ENCODE measurements at regions not wholly inside any gene's neighbourhood (a gene's known extent, or its start where the extent isn't known, plus 50 kb on each side); places are given as distances from the start of the nearest gene placed in this dataset.
"Not testable (repeated sequence)": the region's sequence is repeated elsewhere in the genome, so short reads cannot be mapped to it uniquely, and the experiment has no call there.

DNA sequence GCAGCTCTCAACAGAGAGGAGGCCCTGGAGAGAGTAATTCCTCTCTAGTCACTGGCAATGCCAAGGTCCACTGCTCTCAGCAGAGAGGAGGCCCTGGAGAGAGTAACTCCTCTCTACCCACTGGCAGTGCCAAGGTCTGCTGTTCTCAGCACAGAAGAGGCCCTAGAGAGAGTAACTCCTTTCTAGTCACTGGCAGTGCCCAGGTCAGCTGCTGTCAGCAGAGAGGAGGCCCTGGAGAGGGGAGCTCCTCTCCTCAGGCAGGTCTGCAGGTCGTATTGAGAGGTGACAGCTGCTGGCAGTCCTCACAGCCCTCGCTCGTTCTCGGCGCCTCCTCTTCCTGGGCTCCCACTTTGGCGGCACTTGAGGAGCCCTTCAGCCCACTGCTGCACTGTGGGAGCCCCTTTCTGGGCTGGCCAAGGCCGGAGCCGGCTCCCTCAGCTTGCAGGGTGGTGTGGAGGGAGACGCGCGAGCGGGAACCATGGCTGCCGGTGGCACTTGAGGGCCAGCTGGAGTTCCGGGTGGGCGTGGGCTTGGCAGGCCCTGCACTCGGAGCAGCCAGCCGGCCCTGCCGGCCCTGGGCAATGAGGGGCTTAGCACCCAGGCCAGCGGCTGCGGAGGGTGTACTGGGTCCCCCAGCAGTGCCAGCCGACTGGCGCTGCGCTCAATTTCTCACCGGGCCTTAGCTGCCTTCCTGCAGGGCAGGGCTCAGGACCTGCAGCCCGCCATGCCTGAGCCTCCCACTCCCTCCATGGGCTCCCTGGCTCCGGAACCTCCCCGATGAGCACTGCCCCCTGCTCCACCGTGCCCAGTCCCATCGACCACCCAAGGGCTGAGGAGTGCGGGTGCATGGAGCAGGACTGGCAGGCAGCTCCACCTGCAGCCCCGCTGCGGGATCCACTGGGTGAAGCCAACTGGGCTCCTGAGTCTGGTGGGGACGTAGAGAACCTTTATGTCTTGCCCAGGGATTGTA, 642.9 kb downstream of the PRR16 start:
- H3K27ac ChIP-seq; H3K4me1 ChIP-seq (replicated peaks in 1 of 2); ATAC-seq (replicated peaks in 6 of 8); H3K4me3 ChIP-seq; in situ Hi-C loops (cut with MboI; ENCODE audit: low pct_unique_long_range_greater_than_20kb in 2 of 9, low sequenced_read_pairs in 9 of 9, unreplicated experiment in 9 of 9): not testable (repeated sequence)
- 80 to 100% (median 93%) methylated on average over 1 to 17 of the region's 33 CpGs; no CpG with 5 or more reads in 6 of the 10 experiments for WGBS, 10 experiments

DNA sequence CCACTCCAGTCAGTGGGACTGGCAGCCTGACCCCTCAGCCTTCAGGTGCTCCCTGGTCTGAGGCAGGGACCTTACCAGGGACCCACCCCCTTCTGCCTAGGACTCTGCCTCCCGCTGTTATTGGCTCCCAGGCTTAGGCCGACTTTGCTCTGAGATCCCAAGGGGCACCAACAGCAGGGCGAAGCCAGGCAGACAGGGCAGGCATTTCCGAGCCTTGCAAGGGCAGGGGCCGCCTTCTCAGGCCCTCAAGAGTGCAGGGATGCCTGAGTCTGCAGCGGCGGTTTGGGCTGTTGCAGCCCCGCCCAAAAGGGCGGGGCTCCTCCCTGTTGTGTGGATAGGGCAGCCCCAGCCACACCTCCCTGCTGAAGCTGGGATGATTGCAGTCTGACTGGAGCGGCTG, 644.6 kb downstream of the PRR16 start:
- ATAC-seq (replicated peaks in 6 of 8) = no peak

DNA sequence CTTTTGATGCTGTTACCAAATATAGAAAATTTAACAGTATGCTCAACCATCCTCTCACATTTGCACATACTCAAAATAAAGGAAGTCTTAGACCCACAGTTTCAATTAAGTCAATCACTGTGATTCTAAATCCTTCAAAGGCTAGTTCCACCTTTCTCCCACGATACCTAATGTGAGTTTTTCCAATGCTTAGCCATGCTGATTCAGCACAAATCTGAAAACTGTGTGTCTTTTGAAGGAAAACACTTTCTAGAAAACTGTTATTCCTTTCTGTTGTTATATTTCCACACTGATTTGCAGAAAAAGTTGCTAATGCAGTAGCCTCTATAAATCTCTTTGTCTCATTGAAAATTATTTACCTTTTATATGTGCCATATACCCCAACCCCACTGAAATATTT, 645.7 kb downstream of the PRR16 start:
- no peak overlapping the region for H3K27ac ChIP-seq
- no peak for ATAC-seq (replicated peaks in 6 of 8)
- H3K4me1 ChIP-seq (replicated peaks in 1 of 2) = no peaks in the 10 kb centered on the region
- no peak overlapping the region for H3K4me3 ChIP-seq
- WGBS, 10 experiments = 0 to 90% (median 20%) methylated on average over 1 of the region's 1 CpG; no CpG with 5 or more reads in 2 of the 10 experiments
- in situ Hi-C loops (cut with MboI; ENCODE audit: low pct_unique_long_range_greater_than_20kb in 2 of 9, low sequenced_read_pairs in 9 of 9, unreplicated experiment in 9 of 9) = no loop called here

More for the DNA sequence above, 644.6 kb downstream of the PRR16 start:
- in situ Hi-C loops (cut with MboI; ENCODE audit: low pct_unique_long_range_greater_than_20kb in 2 of 9, low sequenced_read_pairs in 9 of 9, unreplicated experiment in 9 of 9) = no loop called here
- H3K4me3 ChIP-seq = no peak overlapping the region
- WGBS, 10 experiments = 70 to 100% (median 85%) methylated on average over 1 to 3 of the region's 10 CpGs; no CpG with 5 or more reads in 4 of the 10 experiments
- no peak overlapping the region for H3K27ac ChIP-seq
- H3K4me1 ChIP-seq (replicated peaks in 1 of 2) = no peaks in the 10 kb centered on the region

DNA sequence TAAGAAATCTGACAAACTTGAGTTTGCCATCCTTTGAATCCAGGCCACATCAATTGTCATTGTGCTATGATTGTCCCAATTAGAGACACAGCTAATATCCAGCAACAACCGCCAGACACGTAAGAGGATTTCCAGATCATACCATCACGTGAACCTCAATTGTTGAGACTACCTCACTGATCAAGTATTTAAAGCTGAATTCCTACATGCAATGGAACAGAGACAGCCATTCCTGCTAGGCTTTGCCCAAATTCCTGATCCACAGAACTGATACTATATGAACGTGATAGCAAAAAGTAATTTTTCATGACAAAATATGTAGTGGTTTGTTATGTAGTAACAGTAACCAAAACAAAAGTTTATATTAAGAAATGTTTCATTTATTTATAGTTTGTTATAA, 657.7 kb downstream of the PRR16 start:
- Histone ChIP-seq H3K27ac (no peak overlapping the region), H3K4me1 (replicated peaks in 1 of 2) (no peaks in the 10 kb centered on the region), H3K4me3 (no peak overlapping the region)
- WGBS, 10 experiments = 75 to 100% (median 93%) methylated on average over 1 to 4 of the region's 4 CpGs; no CpG with 5 or more reads in 1 of the 10 experiments
- no peak for ATAC-seq (replicated peaks in 6 of 8)
- in situ Hi-C loops (cut with MboI; ENCODE audit: low pct_unique_long_range_greater_than_20kb in 2 of 9, low sequenced_read_pairs in 9 of 9, unreplicated experiment in 9 of 9) = no loop called here

DNA sequence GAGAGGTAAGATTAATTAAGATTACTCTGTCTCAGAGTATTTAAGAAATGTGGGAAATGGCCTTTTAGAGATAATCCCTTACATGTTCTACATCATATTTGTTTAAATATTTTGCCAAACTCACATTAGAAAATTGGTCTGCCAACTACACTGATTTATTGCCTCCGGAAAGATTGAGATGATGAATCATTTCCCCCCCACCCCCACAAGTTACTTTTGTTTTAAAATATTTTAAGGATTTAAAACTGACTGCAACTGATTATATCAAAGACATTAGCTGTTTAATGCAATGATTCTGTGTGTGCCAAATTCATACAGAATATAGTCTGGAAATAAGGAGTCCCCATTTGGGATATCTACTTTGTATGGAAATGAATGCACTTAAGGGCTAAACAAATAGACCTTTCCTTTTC, 674.4 kb downstream of the PRR16 start:
- no peaks in the 10 kb centered on the region for H3K4me1 ChIP-seq (replicated peaks in 1 of 2)
- no peak for ATAC-seq (replicated peaks in 6 of 8)
- in situ Hi-C loops (cut with MboI; ENCODE audit: low pct_unique_long_range_greater_than_20kb in 2 of 9, low sequenced_read_pairs in 9 of 9, unreplicated experiment in 9 of 9) = no loop called here
- H3K4me3 ChIP-seq = no peak overlapping the region
- WGBS, 10 experiments = 0 to 100% (median 80%) methylated on average over 1 of the region's 1 CpG; no CpG with 5 or more reads in 3 of the 10 experiments
- no peak overlapping the region for H3K27ac ChIP-seq

DNA sequence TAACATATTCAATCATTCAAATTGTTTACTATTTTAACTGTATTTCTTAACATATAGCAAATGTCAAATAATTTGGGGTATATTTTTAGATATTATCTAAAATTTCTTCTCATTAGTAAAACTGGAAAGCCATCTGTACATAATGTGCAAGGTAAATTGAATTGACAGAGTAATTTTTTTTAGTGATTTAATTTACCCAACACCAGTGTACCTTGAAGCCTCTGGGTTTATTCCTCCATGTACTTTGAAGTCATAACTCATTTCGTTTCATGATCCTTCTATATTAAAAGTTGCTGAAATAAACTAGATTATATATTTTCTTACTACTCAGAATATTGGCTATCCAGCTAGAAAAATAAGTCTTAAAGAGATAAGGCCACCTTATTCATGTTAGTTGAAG, 674.9 kb downstream of the PRR16 start:
- ATAC-seq (replicated peaks in 6 of 8) = no peak
- in situ Hi-C loops (cut with MboI; ENCODE audit: low pct_unique_long_range_greater_than_20kb in 2 of 9, low sequenced_read_pairs in 9 of 9, unreplicated experiment in 9 of 9) = no loop called here
- Histone ChIP-seq H3K4me3 (no peak overlapping the region), H3K4me1 (replicated peaks in 1 of 2) (no peaks in the 10 kb centered on the region), H3K27ac (no peak overlapping the region)
- WGBS, 10 experiments = 0 to 100% (median 63%) methylated on average over 1 of the region's 1 CpG

DNA sequence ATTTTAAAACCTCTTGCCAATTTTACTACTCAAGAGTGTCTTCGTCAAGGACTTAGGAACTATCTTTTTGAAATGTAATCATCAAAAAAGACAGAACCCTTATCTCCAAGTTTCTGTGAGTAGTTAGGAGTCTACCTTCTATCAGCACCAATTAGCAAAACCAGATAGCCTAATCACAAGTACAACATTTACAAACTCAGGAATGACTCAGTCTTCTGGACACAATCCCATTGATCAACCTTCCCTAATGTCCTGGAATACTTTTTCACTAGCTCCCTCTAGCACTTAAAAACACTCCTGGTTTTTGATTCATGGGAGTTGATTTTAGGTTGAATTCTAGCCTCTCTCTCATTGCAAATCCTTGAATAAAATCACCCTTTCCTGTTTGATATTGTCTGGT, 680.7 kb downstream of the PRR16 start:
- H3K4me3 ChIP-seq = no peak overlapping the region
- 17 to 100% (median 95%) methylated on average over 1 of the region's 1 CpG; no CpG with 5 or more reads in 2 of the 10 experiments for WGBS, 10 experiments
- in situ Hi-C loops (cut with MboI; ENCODE audit: low pct_unique_long_range_greater_than_20kb in 2 of 9, low sequenced_read_pairs in 9 of 9, unreplicated experiment in 9 of 9) = no loop called here
- H3K4me1 ChIP-seq (replicated peaks in 1 of 2) = no peaks in the 10 kb centered on the region
- no peak overlapping the region for H3K27ac ChIP-seq
- ATAC-seq (replicated peaks in 6 of 8) = peak in 2 of 8 experiments; percentile 59 to 74

DNA sequence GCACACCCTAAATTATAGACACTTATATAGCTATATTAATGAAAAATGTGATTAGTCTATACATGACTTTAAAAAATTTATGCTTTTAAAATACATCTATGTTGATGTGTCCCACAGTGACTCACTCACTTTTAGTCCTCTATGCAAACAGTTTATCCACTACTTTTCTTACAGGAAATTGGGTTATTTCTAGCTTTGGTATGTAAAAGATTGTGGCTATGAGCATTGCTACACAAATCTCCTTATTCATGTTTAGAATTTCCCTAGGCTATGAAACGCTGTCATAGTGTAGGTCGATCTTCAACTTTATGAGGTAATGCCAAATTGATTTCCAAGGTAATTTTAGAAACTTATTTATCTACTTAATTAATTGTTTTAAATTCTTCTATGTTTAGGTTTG, 687.4 kb downstream of the PRR16 start:
- Histone ChIP-seq H3K27ac (no peak overlapping the region), H3K4me1 (replicated peaks in 1 of 2) (no peaks in the 10 kb centered on the region), H3K4me3 (no peak overlapping the region)
- in situ Hi-C loops (cut with MboI; ENCODE audit: low pct_unique_long_range_greater_than_20kb in 2 of 9, low sequenced_read_pairs in 9 of 9, unreplicated experiment in 9 of 9) = no loop called here
- peak in 3 of 8 experiments; percentile 80 to 99 (median 98) for ATAC-seq (replicated peaks in 6 of 8)
- WGBS, 10 experiments = 0 to 100% (median 7%) methylated on average over 1 to 2 of the region's 2 CpGs; no CpG with 5 or more reads in 4 of the 10 experiments

DNA sequence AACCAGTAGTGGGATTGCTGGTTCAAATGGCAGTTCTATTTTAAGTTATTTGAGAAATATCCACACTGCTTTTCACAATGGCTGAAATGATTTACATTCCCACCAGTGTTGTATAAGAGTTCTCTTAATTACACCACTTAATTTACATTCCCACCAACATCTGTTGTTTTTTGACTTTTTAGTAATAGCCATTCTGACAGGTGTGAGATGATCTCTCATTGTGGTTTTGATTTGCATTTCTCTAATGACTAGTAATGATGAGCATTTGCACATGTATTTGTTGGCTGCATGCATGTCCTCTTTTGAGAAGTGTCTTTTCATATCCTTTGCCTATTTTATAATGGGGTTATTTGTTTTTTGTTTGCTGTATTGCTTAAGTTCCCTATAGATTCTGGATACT, 688.3 kb downstream of the PRR16 start:
- Histone ChIP-seq H3K27ac (no peak overlapping the region), H3K4me3 (no peak overlapping the region), H3K4me1 (replicated peaks in 1 of 2) (no peaks in the 10 kb centered on the region)
- in situ Hi-C loops (cut with MboI; ENCODE audit: low pct_unique_long_range_greater_than_20kb in 2 of 9, low sequenced_read_pairs in 9 of 9, unreplicated experiment in 9 of 9) = no loop called here
- no peak for ATAC-seq (replicated peaks in 6 of 8)

DNA sequence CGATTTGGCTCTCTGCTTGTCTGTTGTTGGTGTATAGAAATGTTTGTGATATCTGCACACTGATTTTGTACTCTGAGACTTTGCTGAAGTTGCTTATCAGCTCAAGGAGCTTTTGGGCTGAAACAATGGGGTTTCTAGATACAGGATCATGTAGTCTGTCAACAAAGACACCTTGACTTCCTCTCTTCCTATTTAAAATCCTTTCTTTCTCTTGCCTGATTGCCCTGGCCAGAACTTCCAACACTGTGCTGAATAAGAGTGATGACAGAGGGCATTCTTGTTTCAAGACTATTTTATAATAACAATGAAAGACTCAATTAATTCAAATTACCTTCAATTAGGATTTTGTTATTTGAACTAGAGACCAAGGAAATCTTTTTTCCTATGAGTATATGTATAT, 692.5 kb downstream of the PRR16 start:
- 20 to 100% (median 79%) methylated on average over 1 of the region's 1 CpG; no CpG with 5 or more reads in 2 of the 10 experiments for WGBS, 10 experiments
- in situ Hi-C loops (cut with MboI; ENCODE audit: low pct_unique_long_range_greater_than_20kb in 2 of 9, low sequenced_read_pairs in 9 of 9, unreplicated experiment in 9 of 9) = no loop called here
- no peak overlapping the region for H3K27ac ChIP-seq
- no peak overlapping the region for H3K4me3 ChIP-seq
- H3K4me1 ChIP-seq (replicated peaks in 1 of 2) = no peaks in the 10 kb centered on the region
- no peak for ATAC-seq (replicated peaks in 6 of 8)

DNA sequence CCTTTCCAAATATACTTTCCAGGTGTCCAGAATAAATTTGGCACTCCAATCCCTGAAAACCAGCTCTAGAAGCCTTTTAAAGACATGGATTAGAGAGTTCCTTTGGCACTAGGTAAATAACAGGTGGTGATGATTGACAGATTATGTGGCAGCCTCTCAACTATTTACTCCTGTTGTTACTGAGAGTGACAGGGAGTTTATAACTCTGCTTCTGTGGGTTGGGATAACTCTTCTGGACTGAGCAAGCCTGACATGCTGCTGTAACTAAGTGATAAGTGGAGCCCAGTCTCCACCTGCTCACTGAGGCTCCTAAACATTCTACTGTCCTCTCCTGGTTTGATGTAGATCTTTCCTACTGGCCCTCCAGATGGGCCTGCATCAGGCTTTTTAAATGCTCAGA, 693.2 kb upstream of the FTMT start:
- H3K4me1 ChIP-seq (replicated peaks in 1 of 2) = no peaks in the 10 kb centered on the region
- H3K27ac ChIP-seq = no peak overlapping the region
- in situ Hi-C loops (cut with MboI; ENCODE audit: low pct_unique_long_range_greater_than_20kb in 2 of 9, low sequenced_read_pairs in 9 of 9, unreplicated experiment in 9 of 9) = no loop called here
- no peak for ATAC-seq (replicated peaks in 6 of 8)
- no peak overlapping the region for H3K4me3 ChIP-seq

DNA sequence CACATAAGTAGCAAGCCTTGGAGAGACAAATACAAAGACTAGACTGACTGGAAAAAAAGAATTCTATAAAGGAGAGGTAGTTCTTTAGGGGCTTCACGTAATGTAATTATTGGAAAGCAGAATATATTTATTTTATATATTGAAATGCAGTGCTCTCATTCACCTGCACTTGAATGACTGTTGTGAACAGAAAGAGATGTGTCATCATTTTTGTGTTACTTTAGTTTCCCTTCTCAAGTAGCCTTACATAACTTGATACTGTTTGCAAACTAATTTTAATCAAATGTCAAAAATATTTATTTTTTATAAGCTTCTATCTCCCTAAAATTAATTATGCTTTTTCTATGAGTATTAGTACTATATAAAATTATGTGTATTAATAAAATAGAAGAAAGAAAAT, 691.1 kb upstream of the FTMT start:
- 27 to 100% (median 90%) methylated on average over 1 of the region's 1 CpG for WGBS, 10 experiments
- no peak for ATAC-seq (replicated peaks in 6 of 8)
- in situ Hi-C loops (cut with MboI; ENCODE audit: low pct_unique_long_range_greater_than_20kb in 2 of 9, low sequenced_read_pairs in 9 of 9, unreplicated experiment in 9 of 9) = no loop called here
- Histone ChIP-seq H3K27ac (no peak overlapping the region), H3K4me1 (replicated peaks in 1 of 2) (no peaks in the 10 kb centered on the region), H3K4me3 (no peak overlapping the region)

DNA sequence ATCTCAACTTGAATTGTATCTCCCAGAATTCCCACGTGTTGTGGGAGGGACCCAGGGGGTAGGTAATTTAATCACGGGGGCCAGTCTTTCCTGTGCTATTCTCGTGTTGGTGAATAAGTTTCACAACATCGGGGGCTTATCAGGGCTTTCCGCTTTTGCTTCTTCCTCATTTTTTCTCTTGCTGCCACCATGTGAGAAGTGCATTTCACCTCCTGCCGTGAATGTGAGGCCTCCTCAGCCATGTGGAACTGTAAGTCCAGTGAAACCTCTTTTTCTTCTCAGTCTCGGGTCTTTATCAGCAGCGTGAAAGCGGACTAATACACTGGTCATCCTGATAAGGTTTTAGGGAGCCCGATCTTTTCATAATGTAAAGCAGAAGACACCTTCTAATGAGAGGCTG, 687.0 kb upstream of the FTMT start:
- Histone ChIP-seq H3K4me1 (replicated peaks in 1 of 2) (no peaks in the 10 kb centered on the region), H3K4me3 (no peak overlapping the region), H3K27ac (no peak overlapping the region)
- in situ Hi-C loops (cut with MboI; ENCODE audit: low pct_unique_long_range_greater_than_20kb in 2 of 9, low sequenced_read_pairs in 9 of 9, unreplicated experiment in 9 of 9) = no loop called here
- no peak for ATAC-seq (replicated peaks in 6 of 8)
- 28 to 100% (median 87%) methylated on average over 1 to 9 of the region's 10 CpGs; no CpG with 5 or more reads in 1 of the 10 experiments for WGBS, 10 experiments

DNA sequence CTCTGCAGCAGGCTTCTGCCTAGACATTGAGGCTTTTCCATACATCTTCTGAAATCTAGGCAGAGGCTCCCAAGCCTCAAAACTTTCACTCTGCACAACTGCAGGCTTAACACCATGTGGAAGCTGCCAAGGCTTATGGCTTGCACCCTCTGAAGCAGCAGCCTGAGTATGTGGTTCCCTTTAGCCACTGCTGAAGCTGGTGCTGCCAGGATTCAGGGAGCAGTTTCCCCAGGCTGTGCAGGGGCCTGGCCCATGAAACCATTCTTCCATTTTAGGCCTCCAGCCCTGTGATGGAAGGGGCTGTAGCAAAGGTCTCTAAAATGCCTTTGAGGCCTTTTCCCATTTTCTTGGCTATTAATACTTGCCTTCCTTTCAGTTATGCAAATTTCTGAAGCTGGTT, 680.3 kb upstream of the FTMT start:
- H3K27ac ChIP-seq = no peak overlapping the region
- ATAC-seq (replicated peaks in 6 of 8) = no peak
- in situ Hi-C loops (cut with MboI; ENCODE audit: low pct_unique_long_range_greater_than_20kb in 2 of 9, low sequenced_read_pairs in 9 of 9, unreplicated experiment in 9 of 9) = no loop called here
- H3K4me3 ChIP-seq = no peak overlapping the region
- no peaks in the 10 kb centered on the region for H3K4me1 ChIP-seq (replicated peaks in 1 of 2)
